Neutrophil (primary cell): ENCODE measurements at regions not wholly inside any gene's neighbourhood (a gene's known extent, or its start where the extent isn't known, plus 50 kb on each side); places are given as distances from the start of the nearest gene placed in this dataset.

ENCODE experiments used
- H3K27ac ChIP-seq: fragments of 200-600 bp; sonication (generic); 2 replicates; pipeline ENCODE4 v1.5.1; 2016; ENCODE audit warnings: mild to moderate bottlenecking, moderate library complexity
- H3K27me3 ChIP-seq: fragments of 200-600 bp; sonication (generic); 2 replicates; pipeline ENCODE4 v1.6.0; 2016; ENCODE audit warnings: mild to moderate bottlenecking
- H3K36me3 ChIP-seq: fragments of 200-600 bp; sonication (generic); 2 replicates; pipeline ENCODE4 v1.5.1; 2017
- H3K4me1 ChIP-seq, 2 experiments: fragments of 200-600 bp in 1 of 2; sonication (generic) in 1 of 2; 1 replicate in 1 of 2; 2 replicates in 1 of 2; pipeline versions ENCODE4 v1.5.1 to v1.6.1; 2013 to 2016; ENCODE audit warnings: low read depth in 1 of 2, low read length in 1 of 2, mild to moderate bottlenecking in 1 of 2, moderate library complexity in 1 of 2; ENCODE audit not compliant: control insufficient read depth in 1 of 2, insufficient read depth in 1 of 2
- H3K4me3 ChIP-seq, 2 experiments: fragments of 200-600 bp in 1 of 2; sonication (generic) in 1 of 2; 1 replicate in 1 of 2; 2 replicates in 1 of 2; pipeline ENCODE4 v1.5.1; 2013 to 2016; ENCODE audit warnings: low read depth in 1 of 2, low read length in 1 of 2, mild to moderate bottlenecking in 1 of 2, moderate library complexity in 1 of 2
- H3K9me3 ChIP-seq: fragments of 200-600 bp; sonication (generic); 2 replicates; pipeline ENCODE4 v1.5.1; 2016
- TF ChIP-seq, protein P1 (sequence below): fragments of 200-600 bp; sonication (generic); IDR thresholded peaks from 2 replicates; pipeline ENCODE4 v1.5.1; 2016; ENCODE audit warnings: antibody characterized with exemption

DNA sequence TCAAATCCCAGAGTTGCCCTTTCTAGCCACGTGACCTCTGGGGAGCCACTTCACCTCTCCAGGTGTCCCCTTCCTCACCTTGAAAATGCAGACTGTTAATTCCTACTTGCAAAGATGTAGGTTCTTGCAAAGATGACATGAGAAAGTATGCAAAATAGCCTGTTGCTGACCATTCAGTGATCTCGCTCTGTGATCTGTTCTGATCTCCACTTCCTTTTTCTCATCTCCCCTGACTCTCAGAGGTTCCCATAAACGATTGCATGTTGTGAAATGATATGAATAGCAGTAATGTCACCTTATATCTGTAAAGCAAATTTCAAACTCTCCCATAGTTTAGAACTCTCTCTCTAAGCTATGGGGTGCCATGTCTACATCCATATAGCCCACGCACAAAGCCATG lies 182.3 kb downstream of the TMEM132E start:
- Histone ChIP-seq H3K27ac (no peak overlapping the region), H3K4me3 (no peak overlapping the region), H3K9me3 (no peaks in the 10 kb centered on the region), H3K36me3 (no peaks in the 10 kb centered on the region), H3K4me1 (no peaks in the 10 kb centered on the region), H3K27me3 (peaks cover 40% of the 10 kb centered on the region)
- TF ChIP-seq, protein P1, sequence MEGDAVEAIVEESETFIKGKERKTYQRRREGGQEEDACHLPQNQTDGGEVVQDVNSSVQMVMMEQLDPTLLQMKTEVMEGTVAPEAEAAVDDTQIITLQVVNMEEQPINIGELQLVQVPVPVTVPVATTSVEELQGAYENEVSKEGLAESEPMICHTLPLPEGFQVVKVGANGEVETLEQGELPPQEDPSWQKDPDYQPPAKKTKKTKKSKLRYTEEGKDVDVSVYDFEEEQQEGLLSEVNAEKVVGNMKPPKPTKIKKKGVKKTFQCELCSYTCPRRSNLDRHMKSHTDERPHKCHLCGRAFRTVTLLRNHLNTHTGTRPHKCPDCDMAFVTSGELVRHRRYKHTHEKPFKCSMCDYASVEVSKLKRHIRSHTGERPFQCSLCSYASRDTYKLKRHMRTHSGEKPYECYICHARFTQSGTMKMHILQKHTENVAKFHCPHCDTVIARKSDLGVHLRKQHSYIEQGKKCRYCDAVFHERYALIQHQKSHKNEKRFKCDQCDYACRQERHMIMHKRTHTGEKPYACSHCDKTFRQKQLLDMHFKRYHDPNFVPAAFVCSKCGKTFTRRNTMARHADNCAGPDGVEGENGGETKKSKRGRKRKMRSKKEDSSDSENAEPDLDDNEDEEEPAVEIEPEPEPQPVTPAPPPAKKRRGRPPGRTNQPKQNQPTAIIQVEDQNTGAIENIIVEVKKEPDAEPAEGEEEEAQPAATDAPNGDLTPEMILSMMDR = no peak

DNA sequence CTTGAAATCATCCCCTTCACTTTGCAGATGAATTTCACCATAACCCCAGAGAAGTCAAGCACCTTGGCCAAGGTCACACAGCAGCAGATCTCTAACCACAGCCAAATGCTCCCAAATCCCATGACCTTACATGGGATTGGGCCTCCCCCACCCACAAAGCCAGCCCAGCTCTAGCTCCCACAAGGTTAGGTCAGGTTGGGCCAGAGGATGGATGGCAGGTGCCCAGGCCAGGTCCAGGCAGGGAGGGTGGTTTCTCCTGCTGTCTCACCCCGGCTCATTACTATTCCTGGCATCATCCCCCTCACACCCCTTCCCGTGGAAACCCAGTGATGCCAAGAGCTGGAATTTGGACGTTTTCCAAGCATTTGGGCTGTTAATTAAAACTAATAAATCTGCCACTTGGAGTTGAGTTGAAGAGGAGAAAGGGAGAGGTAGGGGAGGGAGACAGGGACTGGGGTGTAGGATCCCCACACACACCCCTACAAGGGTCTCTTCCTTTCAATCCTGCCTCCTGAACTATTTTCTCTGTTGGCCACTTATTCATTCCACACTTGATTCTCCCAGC lies 181.6 kb downstream of the TMEM132E start:
- H3K27me3 ChIP-seq = peaks cover 42% of the 10 kb centered on the region

DNA sequence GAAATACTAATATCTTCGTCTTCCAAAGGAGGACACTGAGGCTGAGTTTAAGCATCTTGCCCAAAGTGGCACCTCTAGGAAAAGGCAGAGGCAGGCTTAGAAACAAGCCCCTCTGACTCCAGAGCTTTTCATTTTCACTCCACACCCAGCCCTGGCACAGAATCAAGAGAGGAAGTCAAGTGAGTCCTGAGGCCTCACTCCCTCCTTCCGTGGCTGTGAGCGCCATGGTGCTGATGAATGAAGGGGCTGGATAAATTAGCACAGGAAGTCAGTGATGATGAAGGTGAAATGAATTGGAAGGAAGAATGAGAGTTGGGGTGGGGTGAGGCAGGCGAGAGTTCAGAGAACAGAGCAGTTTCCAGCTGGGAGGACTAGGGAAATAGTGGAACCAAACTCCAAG lies 179.3 kb downstream of the TMEM132E start:
- Histone ChIP-seq H3K27me3 (peaks cover 45% of the 10 kb centered on the region), H3K36me3 (no peaks in the 10 kb centered on the region), H3K4me3 (no peak overlapping the region), H3K4me1 (no peaks in the 10 kb centered on the region), H3K9me3 (no peaks in the 10 kb centered on the region), H3K27ac (no peak overlapping the region)
- TF ChIP-seq, protein P1 = no peak

More for the DNA sequence above, 181.6 kb downstream of the TMEM132E start:
- H3K9me3 ChIP-seq = no peaks in the 10 kb centered on the region
- TF ChIP-seq, protein P1 = no peak
- no peak overlapping the region for H3K4me3 ChIP-seq
- H3K27ac ChIP-seq = no peak overlapping the region
- no peaks in the 10 kb centered on the region for H3K36me3 ChIP-seq
- no peaks in the 10 kb centered on the region for H3K4me1 ChIP-seq

DNA sequence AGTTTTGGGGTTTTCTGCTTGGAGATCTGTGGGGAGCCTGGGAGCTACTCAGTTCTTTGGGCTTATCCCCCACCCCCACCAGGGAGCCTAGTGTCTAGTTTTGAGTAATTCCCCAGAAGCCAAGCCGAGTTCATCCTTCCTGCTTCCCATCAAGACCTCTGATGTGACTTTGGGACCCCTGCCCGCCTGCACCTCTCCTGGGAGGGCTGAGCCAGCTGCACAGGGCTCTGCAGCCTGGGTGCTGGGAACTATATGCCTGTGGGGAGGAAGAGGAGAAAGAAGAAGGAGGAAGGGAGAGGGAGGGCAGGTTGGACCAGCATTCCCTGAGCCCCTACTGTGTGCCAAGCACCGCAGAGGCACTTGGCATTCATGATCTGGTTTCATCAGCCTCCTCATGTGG lies 178.9 kb downstream of the TMEM132E start:
- Histone ChIP-seq H3K36me3 (no peaks in the 10 kb centered on the region), H3K9me3 (no peaks in the 10 kb centered on the region), H3K27me3 (peaks cover 43% of the 10 kb centered on the region), H3K4me3 (no peak overlapping the region), H3K4me1 (no peaks in the 10 kb centered on the region), H3K27ac (no peak overlapping the region)
- TF ChIP-seq, protein P1 = no peak

DNA sequence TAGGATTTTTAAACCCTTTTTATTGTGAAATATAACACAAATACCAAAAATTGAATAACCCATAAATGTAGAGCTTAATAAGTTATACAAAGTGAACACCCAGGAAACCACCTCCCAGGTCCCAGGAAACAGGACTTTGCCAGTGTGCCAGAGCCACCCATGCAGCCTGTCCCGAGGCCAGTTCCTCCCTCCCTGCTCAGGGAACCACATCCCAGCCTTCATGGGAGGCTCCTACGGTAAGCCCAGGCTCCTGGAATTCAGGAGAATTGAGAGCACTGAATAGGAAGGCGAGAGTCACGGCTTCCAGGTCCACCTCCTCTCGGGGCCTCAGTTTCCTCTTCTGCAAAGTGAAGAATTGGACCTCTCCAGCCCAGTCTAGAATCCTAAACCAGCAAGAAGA lies 178.2 kb downstream of the TMEM132E start:
- no peaks in the 10 kb centered on the region for H3K36me3 ChIP-seq
- H3K4me1 ChIP-seq = no peaks in the 10 kb centered on the region
- H3K4me3 ChIP-seq = no peak overlapping the region
- TF ChIP-seq, protein P1 = no peak
- peaks cover 41% of the 10 kb centered on the region for H3K27me3 ChIP-seq
- H3K9me3 ChIP-seq = no peaks in the 10 kb centered on the region
- H3K27ac ChIP-seq = no peak overlapping the region

DNA sequence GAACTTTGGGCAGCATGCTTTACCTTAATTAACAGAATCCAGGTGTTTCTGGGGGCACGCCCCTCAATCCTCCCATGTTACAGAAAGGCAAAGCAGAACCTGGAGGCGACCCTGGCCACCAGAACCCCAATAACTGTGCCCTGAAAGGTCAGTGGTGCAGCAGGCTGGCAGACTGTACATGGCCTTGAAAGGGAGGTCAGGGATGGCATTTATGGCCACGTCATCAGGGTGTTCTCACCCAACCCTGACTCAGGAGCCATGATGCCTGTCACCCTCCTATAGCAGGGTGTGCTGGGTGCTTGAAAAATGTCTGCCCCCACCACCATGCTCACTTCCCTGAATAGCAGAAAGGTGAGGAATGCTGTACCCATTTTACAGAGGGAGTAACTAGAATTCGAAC lies 177.7 kb downstream of the TMEM132E start:
- H3K36me3 ChIP-seq = no peaks in the 10 kb centered on the region
- H3K27me3 ChIP-seq = peaks cover 37% of the 10 kb centered on the region
- TF ChIP-seq, protein P1 = no peak
- no peak overlapping the region for H3K27ac ChIP-seq
- H3K4me3 ChIP-seq = no peak overlapping the region
- no peaks in the 10 kb centered on the region for H3K9me3 ChIP-seq
- H3K4me1 ChIP-seq = no peaks in the 10 kb centered on the region
